ENCODE measurements at regions not wholly inside any gene's neighbourhood (a gene's known extent, or its start where the extent isn't known, plus 50 kb on each side); places are given as distances from the start of the nearest gene placed in this dataset.
"Not testable (repeated sequence)": the region's sequence is repeated elsewhere in the genome, so short reads cannot be mapped to it uniquely, and the experiment has no call there.

- DNase-seq (ENCODE audit: low read depth) = no peak
Observed at GRCh38 chr16:24624102-24624501, 84.7 kb downstream of the RBBP6 start.

- DNase-seq (ENCODE audit: low read depth) = no peak
Observed at GRCh38 chr16:24626256-24626655, 86.9 kb downstream of the RBBP6 start.

DNA sequence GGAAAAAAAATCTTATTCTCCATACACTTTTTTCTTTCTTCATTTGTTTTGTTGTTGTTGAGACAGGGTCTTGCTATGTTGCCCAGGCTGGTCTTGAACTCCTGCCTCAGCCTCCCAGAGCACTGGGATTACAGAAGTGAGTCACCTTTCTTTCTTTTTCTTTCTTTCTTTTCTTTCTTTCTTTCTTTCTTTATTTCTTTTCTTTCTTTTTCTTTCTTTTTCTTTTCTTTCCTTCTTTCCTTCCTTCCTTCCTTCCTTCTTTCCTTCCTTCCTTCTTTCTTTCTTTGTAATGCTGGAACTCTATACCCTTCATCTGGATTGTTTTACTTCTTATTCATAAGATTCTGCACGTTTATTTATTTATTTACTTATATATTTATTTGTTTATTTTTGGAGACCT, 94.5 kb upstream of the TNRC6A start:
- no peak for DNase-seq (ENCODE audit: low read depth)

- peak; percentile 86 for DNase-seq (ENCODE audit: low read depth)
Observed at GRCh38 chr16:24635900-24636610, 93.4 kb upstream of the TNRC6A start.

- DNase-seq (ENCODE audit: low read depth) = no peak
Observed at GRCh38 chr16:24639769-24640168, 89.7 kb upstream of the TNRC6A start.

DNA sequence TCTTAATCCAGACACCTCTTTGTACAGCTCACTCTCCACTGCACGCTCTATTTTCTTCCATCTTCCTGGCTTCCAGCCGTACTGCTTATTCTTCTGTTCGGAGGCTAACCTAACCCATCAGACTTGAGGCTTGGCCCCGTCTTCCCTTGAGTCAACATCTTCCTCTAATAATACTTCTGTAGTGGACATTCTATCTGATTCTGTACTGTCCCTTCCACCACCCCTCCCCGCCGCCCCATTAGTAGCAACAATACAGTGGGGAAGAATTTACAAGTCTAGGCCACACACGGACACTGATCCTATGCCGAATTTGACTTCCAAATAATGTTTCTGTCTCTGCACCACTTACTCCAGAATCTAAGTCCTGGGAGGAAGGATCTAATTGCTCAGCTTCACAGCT, 86.0 kb upstream of the TNRC6A start:
- no peak for DNase-seq (ENCODE audit: low read depth)

GRCh38 chr16:24645739-24646645, 83.5 kb upstream of the TNRC6A start:
- DNase-seq (ENCODE audit: low read depth) = peak; percentile 99

DNA sequence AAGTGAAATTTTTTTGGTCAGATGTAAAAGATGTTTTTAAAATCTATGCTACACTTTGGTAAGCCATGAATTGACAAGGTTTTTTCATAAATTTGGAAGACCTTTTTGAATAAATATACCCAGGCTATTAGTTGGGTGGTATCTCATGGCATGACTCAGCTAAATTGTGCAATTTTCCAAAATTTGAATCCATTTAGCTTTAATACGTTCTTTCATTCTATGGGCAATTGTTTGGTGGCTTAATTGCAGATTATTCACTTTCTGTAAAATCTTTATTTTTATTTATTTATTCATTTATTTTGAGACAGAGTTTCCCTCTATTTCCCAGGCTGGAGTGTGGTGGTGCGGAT, 82.8 kb upstream of the TNRC6A start:
- DNase-seq (ENCODE audit: low read depth) = no peak

- no peak for DNase-seq (ENCODE audit: low read depth)
Observed at GRCh38 chr16:24652209-24652712, 77.2 kb upstream of the TNRC6A start.

- DNase-seq (ENCODE audit: low read depth) = no peak
Observed at GRCh38 chr16:24652803-24653202, 76.6 kb upstream of the TNRC6A start.

- no peak for DNase-seq (ENCODE audit: low read depth)
Observed at GRCh38 chr16:24653725-24654124, 75.7 kb upstream of the TNRC6A start.

DNA sequence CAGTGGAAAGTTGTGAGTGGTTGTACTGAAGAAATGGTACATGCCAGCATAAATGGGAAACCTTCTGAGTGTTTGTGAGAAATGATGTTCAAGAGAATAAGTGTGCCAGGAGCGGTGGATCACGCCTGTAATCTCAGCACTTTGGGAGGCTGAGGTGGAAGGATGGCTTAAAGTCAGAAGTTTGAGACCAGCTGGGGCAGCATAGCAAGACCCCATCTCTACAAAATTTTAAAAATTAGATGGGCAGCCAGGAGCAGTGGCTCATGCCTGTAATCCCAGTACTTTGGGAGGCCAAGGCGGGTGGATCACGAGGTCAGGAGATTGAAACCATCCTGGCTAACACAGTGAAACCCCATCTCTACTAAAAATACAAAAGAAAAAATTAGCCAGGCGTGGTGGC, 63.5 kb upstream of the TNRC6A start:
- DNase-seq (ENCODE audit: low read depth) = not testable (repeated sequence)

DNA sequence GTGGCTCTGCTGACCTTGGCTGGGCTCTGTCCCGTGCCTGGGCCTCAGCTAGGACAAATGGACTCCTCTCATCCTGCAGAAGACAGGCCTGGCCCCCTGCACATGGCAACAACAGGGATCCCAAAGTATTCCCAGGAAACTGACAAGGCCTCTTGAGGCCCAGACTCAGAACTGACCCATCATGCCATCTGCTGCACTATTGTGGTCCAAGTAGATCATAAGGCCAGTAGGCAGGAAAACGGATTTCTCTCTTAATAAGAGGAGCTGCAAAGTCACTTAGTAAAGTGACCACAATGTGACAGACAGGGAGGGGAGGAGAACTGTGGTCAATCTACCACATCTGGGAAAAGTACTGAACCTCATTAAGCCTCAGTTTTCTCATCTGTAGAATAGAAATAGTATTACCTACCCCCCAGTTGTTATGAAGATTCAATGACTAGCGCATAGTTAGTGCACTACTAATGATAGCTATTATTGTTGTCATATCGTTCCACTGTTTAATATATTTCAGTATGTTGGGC, 62.1 kb upstream of the TNRC6A start:
- DNase-seq (ENCODE audit: low read depth) = no peak

GRCh38 chr16:24668481-24669061, 60.9 kb upstream of the TNRC6A start:
- peak; percentile 65 for DNase-seq (ENCODE audit: low read depth)

DNA sequence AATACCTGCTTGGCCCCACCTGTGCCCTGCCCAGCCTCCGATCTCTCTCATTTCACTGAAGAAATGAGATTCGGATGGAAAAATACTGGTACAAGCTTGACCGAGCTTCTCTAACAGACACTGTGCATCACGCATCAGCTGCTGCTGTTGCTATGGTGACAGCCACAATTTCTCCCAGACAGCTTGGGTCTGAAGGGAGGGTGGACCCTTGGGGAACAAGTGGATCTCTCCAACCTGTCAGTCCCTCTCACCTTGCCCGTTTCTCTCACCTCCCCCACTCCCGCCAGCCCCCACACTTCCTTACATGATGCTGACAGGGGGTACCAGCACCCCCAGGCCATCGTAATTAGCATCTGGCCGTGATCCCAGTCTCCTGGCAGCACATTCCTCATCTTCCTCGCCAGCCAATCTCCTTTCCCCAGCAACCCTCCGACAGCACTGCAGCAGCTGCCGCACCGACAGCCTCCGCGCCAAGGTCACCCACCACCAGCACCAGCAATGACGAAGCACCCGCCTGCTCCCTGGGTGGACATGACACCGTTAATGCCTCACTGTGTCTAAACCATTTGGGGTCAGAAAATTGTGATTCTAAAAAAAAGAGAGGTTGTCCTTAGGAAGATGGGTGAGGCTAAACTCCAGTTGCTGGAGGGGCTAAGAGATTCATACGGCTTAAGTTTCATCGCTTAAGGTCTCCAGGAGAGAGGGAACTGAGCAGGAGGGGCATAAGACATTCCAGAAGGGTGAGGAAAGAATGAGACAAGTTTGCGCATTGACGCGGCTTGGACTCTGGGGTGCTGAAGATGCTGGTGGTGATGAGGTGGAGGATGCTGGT, 58.6 kb upstream of the TNRC6A start:
- DNase-seq (ENCODE audit: low read depth) = peak; percentile 56

- DNase-seq (ENCODE audit: low read depth) = no peak
Observed at GRCh38 chr16:24671455-24671954, 57.9 kb upstream of the TNRC6A start.

GRCh38 chr16:24673155-24673554, 56.3 kb upstream of the TNRC6A start:
- no peak for DNase-seq (ENCODE audit: low read depth)

- DNase-seq (ENCODE audit: low read depth) = no peak
Observed at GRCh38 chr16:24674877-24675276, 54.6 kb upstream of the TNRC6A start.

GRCh38 chr16:24677388-24677787, 52.1 kb upstream of the TNRC6A start:
- DNase-seq (ENCODE audit: low read depth) = no peak
